Liver (tissue), 7 donors: ENCODE measurements at regions not wholly inside any gene's neighbourhood (a gene's known extent, or its start where the extent isn't known, plus 50 kb on each side); places are given as distances from the start of the nearest gene placed in this dataset.

Source experiments
- DNase-seq: peaks from one replicate; pipeline ENCODE4 v3.0.0-alpha.2; 2017; ENCODE audit warnings: low spot score
- H3K27ac ChIP-seq, 2 donors: one replicate each; pipeline ENCODE4 v1.7.0; 2013; ENCODE audit warnings: inconsistent platforms in 2 of 2, low read length in 2 of 2, control low read depth in 1 of 2, low read depth in 1 of 2, mild to moderate bottlenecking in 1 of 2
- H3K27me3 ChIP-seq, 4 donors: one replicate each; pipeline versions ENCODE4 v1.6.1 to v1.7.0; 2013; ENCODE audit warnings: low read length in 3 of 4, inconsistent platforms in 1 of 4, mild to moderate bottlenecking in 1 of 4, moderate library complexity in 1 of 4; ENCODE audit not compliant: control insufficient read depth in 4 of 4, insufficient read depth in 4 of 4
- H3K36me3 ChIP-seq, 4 donors: one replicate each; pipeline versions ENCODE4 v1.6.1 to v1.7.0; 2013; ENCODE audit warnings: low read length in 3 of 4, mild to moderate bottlenecking in 3 of 4, low read depth in 1 of 4, moderate library complexity in 1 of 4; ENCODE audit not compliant: control insufficient read depth in 4 of 4, insufficient read depth in 3 of 4
- H3K4me1 ChIP-seq, 4 donors: one replicate each; pipeline versions ENCODE4 v1.6.1 to v1.7.0; 2013; ENCODE audit warnings: low read length in 3 of 4, mild to moderate bottlenecking in 3 of 4, moderate library complexity in 1 of 4; ENCODE audit not compliant: control insufficient read depth in 4 of 4, insufficient read depth in 4 of 4
- H3K4me3 ChIP-seq, 3 donors: one replicate each; pipeline versions ENCODE4 v1.6.1 to v1.7.0; 2013; ENCODE audit warnings: low read length in 3 of 3, control low read depth in 1 of 3, low read depth in 1 of 3, mild to moderate bottlenecking in 1 of 3
- H3K9ac ChIP-seq, 2 donors: one replicate each; pipeline ENCODE4 v1.7.0; 2013; ENCODE audit warnings: low read length in 2 of 2, mild to moderate bottlenecking in 2 of 2, moderate library complexity in 2 of 2, control low read depth in 1 of 2, low read depth in 1 of 2
- H3K9me3 ChIP-seq, 4 donors: one replicate each; pipeline versions ENCODE4 v1.6.1 to v1.7.0; 2013; ENCODE audit warnings: low read length in 3 of 4; ENCODE audit not compliant: control insufficient read depth in 4 of 4
- ATF3 ChIP-seq: IDR thresholded peaks from 2 replicates; pipeline ENCODE4 v1.6.1; 2016; ENCODE audit warnings: antibody characterized with exemption
- CTCF ChIP-seq: fragments of 150-350 bp; IDR thresholded peaks from 2 replicates; pipeline ENCODE4 v1.5.1; 2017; ENCODE audit warnings: improper control_type of control experiment, low read depth, low read length; ENCODE audit not compliant: missing input control
- EGR1 ChIP-seq, 2 donors: IDR thresholded peaks; 2 replicates each; pipeline ENCODE4 v1.6.1; 2016 to 2018; ENCODE audit warnings: antibody characterized with exemption in 2 of 2, low read depth in 2 of 2
- FOXA1 ChIP-seq: IDR thresholded peaks from 2 replicates; pipeline ENCODE4 v1.6.1; 2016; ENCODE audit warnings: antibody characterized with exemption
- FOXA2 ChIP-seq: IDR thresholded peaks from 2 replicates; pipeline ENCODE4 v1.6.1; 2016; ENCODE audit warnings: antibody characterized with exemption
- GABPA ChIP-seq, 2 donors: IDR thresholded peaks in 1 of 2; conservative IDR thresholded peaks in 1 of 2; 2 replicates each; pipeline ENCODE4 v1.6.1; 2016; ENCODE audit warnings: antibody characterized with exemption in 2 of 2, mild to moderate bottlenecking in 1 of 2, moderate library complexity in 1 of 2
- HNF4A ChIP-seq, 2 donors: conservative IDR thresholded peaks; 2 replicates each; pipeline ENCODE4 v1.6.1; 2016; ENCODE audit warnings: antibody characterized with exemption in 2 of 2, mild to moderate bottlenecking in 2 of 2
- HNF4G ChIP-seq: IDR thresholded peaks from 2 replicates; pipeline ENCODE4 v1.6.1; 2016; ENCODE audit warnings: antibody characterized with exemption
- JUND ChIP-seq, 2 donors: IDR thresholded peaks; 2 replicates each; pipeline ENCODE4 v1.6.1; 2016; ENCODE audit warnings: antibody characterized with exemption in 2 of 2
- NR2F2 ChIP-seq: IDR thresholded peaks from 2 replicates; pipeline ENCODE4 v1.6.1; 2016; ENCODE audit warnings: antibody characterized with exemption
- RAD21 ChIP-seq, 2 donors: IDR thresholded peaks; 2 replicates each; pipeline ENCODE4 v1.6.1; 2016; ENCODE audit warnings: antibody characterized with exemption in 2 of 2, mild to moderate bottlenecking in 2 of 2
- RXRA ChIP-seq, 2 donors: IDR thresholded peaks; 2 replicates each; pipeline ENCODE4 v1.6.1; 2017 to 2018; ENCODE audit warnings: antibody characterized with exemption in 2 of 2, mild to moderate bottlenecking in 1 of 2
- SP1 ChIP-seq: IDR thresholded peaks from 2 replicates; pipeline ENCODE4 v1.6.1; 2018; ENCODE audit warnings: antibody characterized with exemption, mild to moderate bottlenecking
- TAF1 ChIP-seq: conservative IDR thresholded peaks from 2 replicates; pipeline ENCODE4 v1.6.1; 2016; ENCODE audit warnings: antibody characterized with exemption, mild to moderate bottlenecking
- YY1 ChIP-seq: IDR thresholded peaks from 2 replicates; pipeline ENCODE4 v1.6.1; 2016; ENCODE audit warnings: antibody characterized with exemption, mild to moderate bottlenecking
- TF ChIP-seq, protein P1 (sequence below): IDR thresholded peaks from 2 replicates; pipeline ENCODE4 v1.6.1; 2016; ENCODE audit warnings: antibody characterized with exemption
- TF ChIP-seq, protein P2 (sequence below): IDR thresholded peaks from 2 replicates; pipeline ENCODE4 v1.6.1; 2016; ENCODE audit warnings: antibody characterized with exemption
- TF ChIP-seq, protein P3 (sequence below): IDR thresholded peaks from 2 replicates; pipeline ENCODE4 v1.6.1; 2016; ENCODE audit warnings: antibody characterized with exemption, mild to moderate bottlenecking
- donor health status: healthy.
- donor health status: healthy.
- donor health status: healthy.
- donor health status: healthy.

DNA sequence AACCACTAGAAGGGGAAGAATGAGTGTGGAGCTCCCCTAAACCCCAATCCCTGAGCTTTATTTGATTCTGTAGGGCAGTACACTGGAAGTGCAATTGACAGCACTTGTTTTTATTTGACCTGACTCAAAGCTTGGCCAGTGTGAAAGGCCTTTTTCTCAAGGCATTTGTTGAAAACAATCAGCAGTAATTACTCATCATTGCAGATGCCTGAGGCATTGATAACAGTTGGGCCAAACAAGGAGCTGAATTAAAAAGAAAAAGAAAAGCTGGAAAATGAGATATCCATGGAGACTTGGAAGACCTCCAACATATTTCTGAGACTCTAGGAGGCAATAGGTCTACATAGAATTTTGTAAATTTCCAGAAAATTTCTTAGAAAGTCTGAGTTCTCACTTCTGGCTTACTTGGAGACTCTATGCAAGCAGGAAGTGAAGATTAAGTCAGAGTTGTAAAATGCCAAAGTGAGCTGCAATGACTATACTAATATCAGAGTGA, 200.8 kb upstream of the KCNJ16 start:
- H3K27ac ChIP-seq, result no peak overlapping the region
- peaks cover 0 to 3% (median 0%) of the 10 kb centered on the region in 4 donors for H3K27me3 ChIP-seq
- H3K9ac ChIP-seq, result no peak overlapping the region
- H3K36me3 ChIP-seq, result no peaks in the 10 kb centered on the region
- no peak for TF ChIP-seq HNF4A (conservative IDR thresholded peaks at IDR 0.05)
- TF ChIP-seq, protein P1, sequence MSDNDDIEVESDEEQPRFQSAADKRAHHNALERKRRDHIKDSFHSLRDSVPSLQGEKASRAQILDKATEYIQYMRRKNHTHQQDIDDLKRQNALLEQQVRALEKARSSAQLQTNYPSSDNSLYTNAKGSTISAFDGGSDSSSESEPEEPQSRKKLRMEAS, result no peak
- no peak for TF ChIP-seq RAD21 (IDR thresholded peaks at IDR 0.05)
- TF ChIP-seq RXRA (IDR thresholded peaks at IDR 0.05), result no peak
- TF ChIP-seq ATF3, result no peak
- no peak for TF ChIP-seq FOXA2
- TF ChIP-seq, protein P2, sequence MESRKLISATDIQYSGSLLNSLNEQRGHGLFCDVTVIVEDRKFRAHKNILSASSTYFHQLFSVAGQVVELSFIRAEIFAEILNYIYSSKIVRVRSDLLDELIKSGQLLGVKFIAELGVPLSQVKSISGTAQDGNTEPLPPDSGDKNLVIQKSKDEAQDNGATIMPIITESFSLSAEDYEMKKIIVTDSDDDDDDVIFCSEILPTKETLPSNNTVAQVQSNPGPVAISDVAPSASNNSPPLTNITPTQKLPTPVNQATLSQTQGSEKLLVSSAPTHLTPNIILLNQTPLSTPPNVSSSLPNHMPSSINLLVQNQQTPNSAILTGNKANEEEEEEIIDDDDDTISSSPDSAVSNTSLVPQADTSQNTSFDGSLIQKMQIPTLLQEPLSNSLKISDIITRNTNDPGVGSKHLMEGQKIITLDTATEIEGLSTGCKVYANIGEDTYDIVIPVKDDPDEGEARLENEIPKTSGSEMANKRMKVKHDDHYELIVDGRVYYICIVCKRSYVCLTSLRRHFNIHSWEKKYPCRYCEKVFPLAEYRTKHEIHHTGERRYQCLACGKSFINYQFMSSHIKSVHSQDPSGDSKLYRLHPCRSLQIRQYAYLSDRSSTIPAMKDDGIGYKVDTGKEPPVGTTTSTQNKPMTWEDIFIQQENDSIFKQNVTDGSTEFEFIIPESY, result no peak
- no peak for TF ChIP-seq HNF4G
- no peaks in the 10 kb centered on the region for H3K4me1 ChIP-seq
- no peak overlapping the region for H3K4me3 ChIP-seq
- peaks cover 0 to 3% (median 0%) of the 10 kb centered on the region in 4 donors for H3K9me3 ChIP-seq
- no peak for DNase-seq

- Histone ChIP-seq H3K4me3 (no peak overlapping the region), H3K4me1 (no peaks in the 10 kb centered on the region), H3K27ac (no peak overlapping the region), H3K36me3 (no peaks in the 10 kb centered on the region), H3K9ac (no peak overlapping the region), H3K9me3 (peaks cover 0 to 3% (median 0%) of the 10 kb centered on the region in 4 donors), H3K27me3 (peaks cover 0 to 3% (median 0%) of the 10 kb centered on the region in 4 donors)
- TF ChIP-seq GABPA (IDR thresholded peaks at IDR 0.05 in 1 of 2, conservative IDR thresholded peaks at IDR 0.05 in 1 of 2) (no peak), ATF3 (no peak), SP1 (no peak), FOXA2 (no peak), NR2F2 (no peak), EGR1 (IDR thresholded peaks at IDR 0.05; ENCODE audit: low read depth in 2 of 2) (no peak), RXRA (IDR thresholded peaks at IDR 0.05) (no peak), TAF1 (no peak), CTCF (no peak), JUND (IDR thresholded peaks at IDR 0.05) (no peak), YY1 (no peak), HNF4A (conservative IDR thresholded peaks at IDR 0.05) (no peak), RAD21 (IDR thresholded peaks at IDR 0.05) (no peak), HNF4G (no peak), FOXA1 (no peak)
- TF ChIP-seq, protein P2, result no peak
- TF ChIP-seq, protein P3, sequence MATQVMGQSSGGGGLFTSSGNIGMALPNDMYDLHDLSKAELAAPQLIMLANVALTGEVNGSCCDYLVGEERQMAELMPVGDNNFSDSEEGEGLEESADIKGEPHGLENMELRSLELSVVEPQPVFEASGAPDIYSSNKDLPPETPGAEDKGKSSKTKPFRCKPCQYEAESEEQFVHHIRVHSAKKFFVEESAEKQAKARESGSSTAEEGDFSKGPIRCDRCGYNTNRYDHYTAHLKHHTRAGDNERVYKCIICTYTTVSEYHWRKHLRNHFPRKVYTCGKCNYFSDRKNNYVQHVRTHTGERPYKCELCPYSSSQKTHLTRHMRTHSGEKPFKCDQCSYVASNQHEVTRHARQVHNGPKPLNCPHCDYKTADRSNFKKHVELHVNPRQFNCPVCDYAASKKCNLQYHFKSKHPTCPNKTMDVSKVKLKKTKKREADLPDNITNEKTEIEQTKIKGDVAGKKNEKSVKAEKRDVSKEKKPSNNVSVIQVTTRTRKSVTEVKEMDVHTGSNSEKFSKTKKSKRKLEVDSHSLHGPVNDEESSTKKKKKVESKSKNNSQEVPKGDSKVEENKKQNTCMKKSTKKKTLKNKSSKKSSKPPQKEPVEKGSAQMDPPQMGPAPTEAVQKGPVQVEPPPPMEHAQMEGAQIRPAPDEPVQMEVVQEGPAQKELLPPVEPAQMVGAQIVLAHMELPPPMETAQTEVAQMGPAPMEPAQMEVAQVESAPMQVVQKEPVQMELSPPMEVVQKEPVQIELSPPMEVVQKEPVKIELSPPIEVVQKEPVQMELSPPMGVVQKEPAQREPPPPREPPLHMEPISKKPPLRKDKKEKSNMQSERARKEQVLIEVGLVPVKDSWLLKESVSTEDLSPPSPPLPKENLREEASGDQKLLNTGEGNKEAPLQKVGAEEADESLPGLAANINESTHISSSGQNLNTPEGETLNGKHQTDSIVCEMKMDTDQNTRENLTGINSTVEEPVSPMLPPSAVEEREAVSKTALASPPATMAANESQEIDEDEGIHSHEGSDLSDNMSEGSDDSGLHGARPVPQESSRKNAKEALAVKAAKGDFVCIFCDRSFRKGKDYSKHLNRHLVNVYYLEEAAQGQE, result no peak
- TF ChIP-seq, protein P1, result no peak
- no peak for DNase-seq
Observed at GRCh38 chr17:69876757-69877156, 198.3 kb upstream of the KCNJ16 start.
